GM06990 (cell line): ENCODE measurements at regions not wholly inside any gene's neighbourhood (a gene's known extent, or its start where the extent isn't known, plus 50 kb on each side); places are given as distances from the start of the nearest gene placed in this dataset.

Experiments used
- DNase-seq: peaks from one replicate; pipeline ENCODE4 v3.0.0-alpha.2; 2011; ENCODE audit not compliant: insufficient read length; ENCODE audit errors: extremely low read depth
- H3K27me3 ChIP-seq: replicated peaks from 2 replicates; pipeline ENCODE4 v1.6.0; 2011; ENCODE audit warnings: low read length; ENCODE audit not compliant: control insufficient read depth, insufficient read depth
- H3K36me3 ChIP-seq: 2 replicates; pipeline ENCODE4 v1.5.1; 2011; ENCODE audit warnings: low read length; ENCODE audit not compliant: control insufficient read depth, insufficient read depth
- H3K4me3 ChIP-seq: replicated peaks from 2 replicates; pipeline ENCODE4 v1.5.1; 2011; ENCODE audit warnings: low read depth, mild to moderate bottlenecking, control low read depth, low read length
- TF ChIP-seq, protein P1 (sequence below): IDR thresholded peaks from 2 replicates; pipeline ENCODE4 v1.5.1; 2011; ENCODE audit warnings: low read length, control low read depth, mild to moderate bottlenecking, inconsistent platforms; ENCODE audit not compliant: insufficient read depth, poor library complexity, severe bottlenecking

DNA sequence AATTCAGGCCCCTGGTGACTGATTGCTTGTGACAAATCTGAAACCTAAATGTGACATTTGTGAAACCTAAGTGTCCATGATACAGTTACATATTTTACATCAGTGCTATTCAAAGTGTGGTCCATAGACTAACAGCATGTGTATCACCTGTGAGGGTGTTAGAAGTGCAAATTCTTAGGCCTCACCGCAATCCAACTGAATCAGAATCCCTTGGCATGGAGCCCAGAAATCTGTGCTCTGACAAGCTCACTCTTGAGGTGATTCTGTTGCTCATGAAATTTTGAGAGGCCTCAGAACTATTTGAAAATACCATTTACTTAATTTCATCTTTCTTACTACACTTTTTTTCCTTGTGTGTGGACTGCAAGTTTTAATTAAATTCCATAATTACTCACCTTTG lies 587.9 kb downstream of the ADGRL2 start:
- DNase-seq: no peak
- TF ChIP-seq, protein P1, sequence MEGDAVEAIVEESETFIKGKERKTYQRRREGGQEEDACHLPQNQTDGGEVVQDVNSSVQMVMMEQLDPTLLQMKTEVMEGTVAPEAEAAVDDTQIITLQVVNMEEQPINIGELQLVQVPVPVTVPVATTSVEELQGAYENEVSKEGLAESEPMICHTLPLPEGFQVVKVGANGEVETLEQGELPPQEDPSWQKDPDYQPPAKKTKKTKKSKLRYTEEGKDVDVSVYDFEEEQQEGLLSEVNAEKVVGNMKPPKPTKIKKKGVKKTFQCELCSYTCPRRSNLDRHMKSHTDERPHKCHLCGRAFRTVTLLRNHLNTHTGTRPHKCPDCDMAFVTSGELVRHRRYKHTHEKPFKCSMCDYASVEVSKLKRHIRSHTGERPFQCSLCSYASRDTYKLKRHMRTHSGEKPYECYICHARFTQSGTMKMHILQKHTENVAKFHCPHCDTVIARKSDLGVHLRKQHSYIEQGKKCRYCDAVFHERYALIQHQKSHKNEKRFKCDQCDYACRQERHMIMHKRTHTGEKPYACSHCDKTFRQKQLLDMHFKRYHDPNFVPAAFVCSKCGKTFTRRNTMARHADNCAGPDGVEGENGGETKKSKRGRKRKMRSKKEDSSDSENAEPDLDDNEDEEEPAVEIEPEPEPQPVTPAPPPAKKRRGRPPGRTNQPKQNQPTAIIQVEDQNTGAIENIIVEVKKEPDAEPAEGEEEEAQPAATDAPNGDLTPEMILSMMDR: no peak

DNA sequence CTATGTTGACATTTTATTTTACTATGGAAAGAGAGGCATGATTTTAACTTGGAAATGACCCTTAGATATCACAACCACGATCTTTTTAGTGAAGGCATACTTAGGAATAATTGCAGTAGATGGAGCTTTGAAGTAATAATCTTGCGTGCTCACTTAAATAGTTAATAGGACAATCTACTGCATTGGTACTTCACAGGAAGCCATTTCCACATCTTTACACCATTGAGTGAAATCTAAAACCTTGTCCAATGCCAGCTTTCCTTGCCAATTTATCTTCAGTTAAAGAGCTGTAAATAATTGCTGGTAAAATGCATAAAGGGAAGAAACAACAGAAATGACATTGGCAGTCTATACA lies 586.3 kb downstream of the ADGRL2 start:
- H3K36me3 ChIP-seq: no peaks in the 10 kb centered on the region

More for the DNA sequence above, 587.9 kb downstream of the ADGRL2 start:
- no peaks in the 10 kb centered on the region for H3K27me3 ChIP-seq
- H3K4me3 ChIP-seq: no peak overlapping the region
- H3K36me3 ChIP-seq: no peaks in the 10 kb centered on the region

DNA sequence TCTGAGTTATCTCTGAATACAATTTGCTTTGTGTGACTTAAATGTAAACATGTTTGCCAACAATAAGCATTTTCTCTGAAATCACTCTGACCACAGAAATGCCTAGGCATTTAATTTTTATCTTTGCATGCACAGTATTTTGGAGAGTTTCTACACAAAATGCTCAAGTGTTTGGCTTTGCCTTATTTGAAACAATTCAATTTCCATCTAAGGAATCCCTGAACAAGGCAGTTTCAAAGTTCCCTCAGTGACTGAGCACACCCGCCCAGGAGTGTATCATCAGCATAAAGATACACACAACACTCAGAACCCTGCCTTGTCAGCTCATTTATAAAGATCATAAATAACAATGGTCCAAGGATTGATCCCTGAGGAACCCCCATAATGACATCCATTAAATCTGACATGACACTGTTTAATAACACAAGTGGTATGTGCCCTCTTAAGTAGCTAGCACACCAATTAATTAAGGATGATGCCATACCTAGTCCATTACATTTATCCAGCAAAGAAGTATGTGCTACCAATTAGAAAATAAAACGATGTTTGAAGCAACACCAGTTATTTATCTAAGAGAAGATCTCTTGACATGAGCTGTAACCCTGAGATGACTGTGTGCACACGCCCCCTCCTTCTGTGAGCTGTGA lies 585.8 kb downstream of the ADGRL2 start:
- TF ChIP-seq, protein P1: no peak
- Histone ChIP-seq H3K4me3 (no peak overlapping the region), H3K27me3 (no peaks in the 10 kb centered on the region), H3K36me3 (no peaks in the 10 kb centered on the region)
- no peak for DNase-seq

More for the DNA sequence above, 586.3 kb downstream of the ADGRL2 start:
- no peak for DNase-seq
- Histone ChIP-seq H3K4me3 (no peak overlapping the region), H3K27me3 (no peaks in the 10 kb centered on the region)
- TF ChIP-seq, protein P1: no peak

DNA sequence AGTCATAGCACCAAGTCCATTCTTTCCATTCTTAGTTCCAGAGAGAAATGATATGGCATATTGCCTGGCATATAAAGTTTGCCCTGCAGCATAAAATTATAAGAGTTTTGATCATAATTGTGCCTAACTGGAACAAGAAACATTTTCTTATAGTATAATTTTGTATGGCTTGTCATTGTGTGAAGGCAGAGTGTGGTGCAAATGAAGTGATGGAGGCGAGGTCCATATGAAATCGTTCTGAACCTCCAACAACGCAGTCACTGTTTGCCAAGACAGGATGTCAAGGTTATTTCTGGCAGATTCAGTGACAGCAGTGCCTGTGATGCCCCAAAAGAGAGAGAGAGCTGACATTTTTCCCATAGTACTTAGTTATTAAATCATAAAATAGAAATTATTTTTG lies 584.0 kb downstream of the ADGRL2 start:
- TF ChIP-seq, protein P1: no peak
- no peak for DNase-seq
- H3K4me3 ChIP-seq: no peak overlapping the region
- no peaks in the 10 kb centered on the region for H3K36me3 ChIP-seq
- no peaks in the 10 kb centered on the region for H3K27me3 ChIP-seq

DNA sequence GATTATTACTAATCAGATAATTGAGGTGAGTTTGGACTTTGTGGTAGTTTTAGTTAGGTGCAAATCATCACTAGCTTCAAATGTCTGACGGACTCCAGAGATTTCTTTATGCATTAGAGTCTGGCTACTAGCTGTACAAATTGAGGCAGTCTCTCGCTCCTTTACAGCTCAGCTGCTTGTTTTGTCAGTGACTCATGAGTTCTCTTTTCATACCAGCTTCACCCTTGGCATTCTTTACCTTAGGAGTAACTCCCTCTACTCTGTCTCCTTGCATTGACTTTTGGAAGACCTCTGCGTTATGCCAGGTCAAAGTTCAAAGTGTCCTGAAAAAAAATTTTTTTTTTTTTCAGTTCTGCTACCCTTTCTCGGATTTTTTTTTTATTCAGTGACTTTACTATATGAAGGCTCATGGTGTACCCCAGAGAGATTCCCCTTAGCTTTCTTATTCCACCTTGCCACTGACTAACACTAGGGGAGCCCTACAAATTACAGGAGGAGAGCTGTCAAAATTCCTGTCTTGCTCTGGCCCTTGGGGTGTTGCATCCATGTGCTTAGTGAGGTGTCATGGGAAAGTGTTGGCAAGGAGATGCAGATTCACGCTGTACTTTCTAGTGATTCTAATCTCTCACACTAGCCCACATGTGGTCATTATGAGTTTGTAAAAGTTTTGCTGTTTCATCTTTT lies 576.6 kb downstream of the ADGRL2 start:
- Histone ChIP-seq H3K36me3 (no peaks in the 10 kb centered on the region), H3K27me3 (no peaks in the 10 kb centered on the region), H3K4me3 (no peak overlapping the region)
- TF ChIP-seq, protein P1: no peak
- DNase-seq: no peak
